IMR-90 (cell line): ENCODE measurements at regions not wholly inside any gene's neighbourhood (a gene's known extent, or its start where the extent isn't known, plus 50 kb on each side); places are given as distances from the start of the nearest gene placed in this dataset.

Experiments used
- ATAC-seq: fragments of 200-7000 bp; cut with Tn5 transposase; 2 replicates; pipeline ENCODE4 v1.9.1; 2020; ENCODE audit warnings: low read depth, mild to moderate bottlenecking, moderate library complexity
- BruUV-seq: library from RNA; stranded (reverse); fragments of 400-500 nt; replicated peaks from 2 replicates; lab custom pipeline; 2021; lab: Mats Ljungman, UMichigan
- CTCF ChIA-PET: fragments of 300-600 bp; formaldehyde crosslinking; extraction: SDS; loops from one replicate; lab custom pipeline; 2021; ENCODE audit warnings: antibody characterized with exemption; lab: Yijun Ruan, JAX
- POLR2A ChIA-PET: fragments of 300-600 bp; sonication (Branson Sonifier 250); formaldehyde crosslinking; loops from one replicate; lab custom pipeline; 2022; ENCODE audit warnings: antibody characterized with exemption; ENCODE audit not compliant: unreplicated experiment; lab: Charles Lee
- DNase-seq: peaks from one replicate; pipeline ENCODE4 v3.0.0; 2013
- H2AFZ ChIP-seq: replicated peaks from 2 replicates; pipeline ENCODE3; 2013; ENCODE audit warnings: low read length, mild to moderate bottlenecking; ENCODE audit not compliant: poor library complexity
- H2AK5ac ChIP-seq: 2 replicates; pipeline ENCODE4 v1.6.1; 2013; ENCODE audit warnings: low read depth, low read length, inconsistent platforms
- H2AK9ac ChIP-seq: replicated peaks from 2 replicates; pipeline ENCODE3; 2013; ENCODE audit warnings: mild to moderate bottlenecking, low read depth, low read length, moderate library complexity; ENCODE audit not compliant: poor library complexity
- H2BK120ac ChIP-seq: 2 replicates; pipeline ENCODE4 v1.6.1; 2013; ENCODE audit warnings: low read depth, low read length, inconsistent platforms
- H2BK15ac ChIP-seq: 3 replicates; pipeline ENCODE4 v1.6.1; 2013; ENCODE audit warnings: low read depth, low read length, inconsistent platforms
- H2BK20ac ChIP-seq: 2 replicates; pipeline ENCODE4 v1.6.1; 2013; ENCODE audit warnings: low read depth, mild to moderate bottlenecking, inconsistent platforms, low read length, moderate library complexity
- H2BK5ac ChIP-seq: 2 replicates; pipeline ENCODE4 v1.6.1; 2013; ENCODE audit warnings: mild to moderate bottlenecking, low read depth, low read length, inconsistent platforms; ENCODE audit not compliant: poor library complexity, severe bottlenecking
- H3K14ac ChIP-seq: replicated peaks from 2 replicates; pipeline ENCODE4 v1.6.1; 2013; ENCODE audit warnings: low read depth, low read length, inconsistent platforms
- H3K18ac ChIP-seq: 2 replicates; pipeline ENCODE4 v1.6.1; 2013; ENCODE audit warnings: low read depth, low read length, control low read depth
- H3K23ac ChIP-seq: 2 replicates; pipeline ENCODE4 v1.6.1; 2013; ENCODE audit warnings: low read depth, low read length, inconsistent platforms
- H3K27ac ChIP-seq: 2 replicates; pipeline ENCODE4 v1.5.1; 2013; ENCODE audit warnings: mild to moderate bottlenecking, control low read depth, low read length; ENCODE audit not compliant: insufficient read depth
- H3K27me3 ChIP-seq: 2 replicates; pipeline ENCODE4 v1.6.1; 2013; ENCODE audit warnings: low read length; ENCODE audit not compliant: control insufficient read depth, insufficient read depth
- H3K36me3 ChIP-seq: 2 replicates; pipeline ENCODE4 v1.6.1; 2013; ENCODE audit warnings: low read length, mixed read lengths; ENCODE audit not compliant: control insufficient read depth, insufficient read depth
- H3K4ac ChIP-seq: 2 replicates; pipeline ENCODE4 v1.6.1; 2013; ENCODE audit warnings: low read depth, low read length, inconsistent platforms
- H3K4me1 ChIP-seq: 2 replicates; pipeline ENCODE4 v1.6.1; 2013; ENCODE audit warnings: low read length, mixed read lengths; ENCODE audit not compliant: control insufficient read depth, insufficient read depth
- H3K4me2 ChIP-seq: 2 replicates; pipeline ENCODE4 v1.6.1; 2013; ENCODE audit warnings: low read depth, mild to moderate bottlenecking, control low read depth, low read length, moderate library complexity
- H3K4me3 ChIP-seq: 2 replicates; pipeline ENCODE4 v1.5.1; 2013; ENCODE audit warnings: low read depth, mild to moderate bottlenecking, control low read depth, low read length, moderate library complexity; ENCODE audit not compliant: insufficient read depth
- H3K56ac ChIP-seq: 2 replicates; pipeline ENCODE4 v1.6.1; 2013; ENCODE audit warnings: low read length, inconsistent platforms; ENCODE audit not compliant: insufficient read depth; ENCODE audit errors: extremely low read depth
- H3K79me1 ChIP-seq, 2 experiments: 2 replicates each; pipeline ENCODE4 v1.6.1; 2013; ENCODE audit warnings: low read length in 2 of 2, inconsistent platforms in 1 of 2, low read depth in 1 of 2
- H3K9ac ChIP-seq: 2 replicates; pipeline ENCODE4 v1.6.1; 2013; ENCODE audit warnings: low read depth, low read length, control low read depth
- H3K9me1 ChIP-seq: 2 replicates; pipeline ENCODE4 v1.6.1; 2013; ENCODE audit warnings: low read length, inconsistent platforms; ENCODE audit not compliant: insufficient read depth
- H3K9me3 ChIP-seq: 2 replicates; pipeline ENCODE4 v1.6.1; 2013; ENCODE audit warnings: low read length; ENCODE audit not compliant: control insufficient read depth, insufficient read depth
- H4K20me1 ChIP-seq: 2 replicates; pipeline ENCODE4 v1.6.1; 2013; ENCODE audit warnings: low read length, inconsistent platforms; ENCODE audit not compliant: insufficient read depth
- H4K5ac ChIP-seq: 2 replicates; pipeline ENCODE4 v1.6.1; 2013; ENCODE audit warnings: mild to moderate bottlenecking, low read depth, low read length, control low read depth
- H4K8ac ChIP-seq, 2 experiments: 2 replicates each; pipeline ENCODE4 v1.6.1; 2013; ENCODE audit warnings: low read depth in 2 of 2, low read length in 2 of 2, control low read depth in 1 of 2, inconsistent platforms in 1 of 2
- H4K91ac ChIP-seq: 2 replicates; pipeline ENCODE4 v1.6.1; 2013; ENCODE audit warnings: low read depth, low read length, inconsistent platforms; ENCODE audit not compliant: insufficient read depth
- CEBPB ChIP-seq: IDR thresholded peaks from 2 replicates; pipeline ENCODE4 v1.6.1; 2012; ENCODE audit warnings: low read depth, low read length, improper control_type of control experiment
- CHD1 ChIP-seq: IDR thresholded peaks from 2 replicates; pipeline ENCODE4 v1.6.1; 2012; ENCODE audit warnings: low read depth, low read length, improper control_type of control experiment
- CTCF ChIP-seq: conservative IDR thresholded peaks from 2 replicates; pipeline ENCODE4 v1.5.1; 2012; ENCODE audit warnings: mild to moderate bottlenecking, low read depth, low read length, improper control_type of control experiment
- FOS ChIP-seq: fragments of 150-350 bp; IDR thresholded peaks from 2 replicates; pipeline ENCODE4 v1.6.1; 2016; ENCODE audit warnings: low read depth, low read length
- MAFK ChIP-seq: IDR thresholded peaks from 2 replicates; pipeline ENCODE4 v1.6.1; 2012; ENCODE audit warnings: low read depth, low read length, improper control_type of control experiment
- MAZ ChIP-seq: IDR thresholded peaks from 2 replicates; pipeline ENCODE4 v1.6.1; 2012; ENCODE audit warnings: low read depth, mild to moderate bottlenecking, low read length, improper control_type of control experiment, moderate library complexity, borderline replicate concordance
- MXI1 ChIP-seq: IDR thresholded peaks from 2 replicates; pipeline ENCODE4 v1.6.1; 2012; ENCODE audit warnings: low read depth, mild to moderate bottlenecking, low read length, moderate library complexity, borderline replicate concordance
- NFE2L2 ChIP-seq: fragments of 150-350 bp; IDR thresholded peaks from 2 replicates; pipeline ENCODE4 v1.6.1; 2016; ENCODE audit warnings: low read depth, mild to moderate bottlenecking, low read length
- POLR2A ChIP-seq: IDR thresholded peaks from 2 replicates; pipeline ENCODE4 v1.6.1; 2012; ENCODE audit warnings: mild to moderate bottlenecking, low read depth, low read length
- RCOR1 ChIP-seq: IDR thresholded peaks from 2 replicates; pipeline ENCODE4 v1.6.1; 2012; ENCODE audit warnings: mild to moderate bottlenecking, low read length, improper control_type of control experiment; ENCODE audit not compliant: insufficient replicate concordance
- RFX5 ChIP-seq: IDR thresholded peaks from 2 replicates; pipeline ENCODE4 v1.8.0; 2012; ENCODE audit warnings: low read depth, mild to moderate bottlenecking, low read length, moderate library complexity
- SMC3 ChIP-seq: fragments of 150-350 bp; IDR thresholded peaks from 2 replicates; pipeline ENCODE4 v1.6.1; 2016; ENCODE audit warnings: low read depth, mild to moderate bottlenecking, antibody characterized with exemption, low read length, moderate library complexity
- USF2 ChIP-seq: fragments of 150-350 bp; IDR thresholded peaks from 2 replicates; pipeline ENCODE4 v1.6.1; 2017; ENCODE audit warnings: mild to moderate bottlenecking, antibody characterized with exemption, low read length, low read depth
- WGBS, 2 experiments: methylation state at CpG; one replicate each; pipeline versions ENCODE4 v1.1.5 to v1.1.7; 2013; ENCODE audit warnings: missing lambda C conversion rate in 2 of 2; ENCODE audit not compliant: insufficient read length in 1 of 2; ENCODE audit errors: extremely low coverage in 2 of 2; 5-methylcytosine and 5-hydroxymethylcytosine counted together
- dilution Hi-C: fragments of 300-500 bp; cut with HindIII; formaldehyde crosslinking; loops from one replicate; pipeline ENCODE4 v1.14.3; 2018; ENCODE audit warnings: low sequenced_read_pairs; ENCODE audit not compliant: unreplicated experiment
- in situ Hi-C: fragments of 300-500 bp; cut with MboI; formaldehyde crosslinking; loops from 3 replicates; pipeline ENCODE4 v1.14.3; 2019; ENCODE audit warnings: low sequenced_read_pairs, inconsistent platforms, mixed read lengths
- intact Hi-C: fragments of 100-400 bp; cut with micrococcal nuclease; formaldehyde crosslinking; loops from 2 replicates; pipeline ENCODE4 v1.10.0; 2022

- POLR2A ChIA-PET: no interaction called here
Observed at GRCh38 chr4:8763966-8764901, 107.4 kb downstream of the HMX1 start.

More at GRCh38 chr4:8763966-8764901, 107.4 kb downstream of the HMX1 start:
- intact Hi-C loops (no loop called here), dilution Hi-C loops (no loop called here), in situ Hi-C loops (no loop called here)
- Histone ChIP-seq H3K27me3 (no peaks in the 10 kb centered on the region), H2BK15ac (no peak overlapping the region), H3K14ac (no peak overlapping the region), H4K5ac (no peak overlapping the region), H4K91ac (no peak overlapping the region), H2BK20ac (no peak overlapping the region), H2BK5ac (no peak overlapping the region), H4K20me1 (no peaks in the 10 kb centered on the region), H3K9ac (no peak overlapping the region), H3K4me3 (no peak overlapping the region), H2AK9ac (no peak overlapping the region), H3K9me3 (peaks cover 3% of the 10 kb centered on the region), H3K27ac (no peak overlapping the region), H3K23ac (no peak overlapping the region), H3K4ac (no peak overlapping the region), H4K8ac (no peak overlapping the region), H3K18ac (no peak overlapping the region), H3K79me1 (no peaks in the 10 kb centered on the region), H3K9me1 (no peaks in the 10 kb centered on the region), H3K4me2 (no peak overlapping the region), H2BK120ac (no peak overlapping the region), H3K56ac (no peak overlapping the region), H3K36me3 (no peaks in the 10 kb centered on the region), H2AFZ (no peak overlapping the region), H2AK5ac (no peak overlapping the region), H3K4me1 (no peaks in the 10 kb centered on the region)
- 52% methylated on average over 18 of the region's 35 CpGs; no CpG with 5 or more reads in 1 of the 2 experiments for WGBS, 2 experiments
- CTCF ChIA-PET: no interaction called here
- no peak for TF ChIP-seq CEBPB
- no peak for TF ChIP-seq POLR2A
- TF ChIP-seq NFE2L2: no peak
- TF ChIP-seq RFX5: no peak
- no peak for TF ChIP-seq MAZ
- TF ChIP-seq MAFK: no peak
- no peak for TF ChIP-seq FOS
- TF ChIP-seq USF2: no peak
- TF ChIP-seq MXI1: no peak
- TF ChIP-seq SMC3: no peak
- no peak for TF ChIP-seq RCOR1
- no peak for TF ChIP-seq CHD1
- no peak for TF ChIP-seq CTCF
- no peak for DNase-seq
- no peak for ATAC-seq
- no TSS peak for BruUV-seq
